GM12878 (cell line): ENCODE measurements at regions not wholly inside any gene's neighbourhood (a gene's known extent, or its start where the extent isn't known, plus 50 kb on each side); places are given as distances from the start of the nearest gene placed in this dataset.

ENCODE experiments used
- ATAC-seq: fragments of 200-7000 bp; cut with Tn5 transposase; 3 replicates; pipeline ENCODE4 v1.9.1; 2020; ENCODE audit warnings: mild to moderate bottlenecking, moderate library complexity
- BruUV-seq: library from RNA; stranded (reverse); fragments of 400-500 nt; replicated peaks from 2 replicates; lab custom pipeline; 2021; lab: Mats Ljungman, UMichigan
- CTCF ChIA-PET: fragments of 300-600 bp; sonication (Branson Sonifier 250); formaldehyde crosslinking; extraction: SDS; loops from one replicate; lab custom pipeline; 2021; ENCODE audit warnings: inconsistent platforms; lab: Yijun Ruan, JAX
- POLR2A ChIA-PET: fragments of 350-600 bp; formaldehyde crosslinking; extraction: SDS; loops from one replicate; lab custom pipeline; 2021; ENCODE audit warnings: inconsistent platforms; lab: Charles Lee
- RAD21 ChIA-PET: fragments of 300-600 bp; sonication (Branson Sonifier 250); formaldehyde crosslinking; loops from one replicate; lab custom pipeline; 2023; ENCODE audit warnings: antibody characterized with exemption; ENCODE audit not compliant: unreplicated experiment; lab: Charles Lee
- SMC1A ChIA-PET: fragments of 300-600 bp; sonication (Branson Sonifier 250); formaldehyde crosslinking; loops from one replicate; lab custom pipeline; 2023; ENCODE audit not compliant: unreplicated experiment, uncharacterized antibody; lab: Charles Lee
- DNase-seq: peaks from one replicate; pipeline ENCODE4 v3.0.0-alpha.2; 2011; ENCODE audit warnings: low read depth, low spot score
- FAIRE-seq: peaks from 3 replicates; lab custom pipeline; 2011; peaks lifted over from hg19 to GRCh38; lab: Jason Lieb, UNC
- H2AFZ ChIP-seq: 2 replicates; pipeline ENCODE4 v1.6.0; 2011; ENCODE audit warnings: low read depth, low read length, control low read depth; ENCODE audit not compliant: control insufficient read depth
- H3K27ac ChIP-seq: 2 replicates; pipeline ENCODE4 v1.5.1; 2011; ENCODE audit warnings: control low read depth; ENCODE audit not compliant: control insufficient read depth, insufficient read depth
- H3K27me3 ChIP-seq, 2 experiments: replicated peaks in 1 of 2; 2 replicates each; pipeline versions ENCODE4 v1.6.0 to v1.6.1; 2011; ENCODE audit warnings: low read length in 1 of 2; ENCODE audit not compliant: control insufficient read depth in 2 of 2, insufficient read depth in 2 of 2
- H3K36me3 ChIP-seq, 2 experiments: 2 replicates each; pipeline ENCODE4 v1.5.1; 2011; ENCODE audit warnings: low read length in 1 of 2; ENCODE audit not compliant: control insufficient read depth in 2 of 2, insufficient read depth in 2 of 2
- H3K4me1 ChIP-seq: 2 replicates; pipeline ENCODE4 v1.6.1; 2011; ENCODE audit warnings: mild to moderate bottlenecking, low read length, moderate library complexity, mixed read lengths; ENCODE audit not compliant: control insufficient read depth, insufficient read depth
- H3K4me2 ChIP-seq: 2 replicates; pipeline ENCODE4 v1.6.0; 2011; ENCODE audit warnings: control low read depth; ENCODE audit not compliant: control insufficient read depth, insufficient read depth
- H3K4me3 ChIP-seq: fragments of 200-600 bp; sonication (generic); 2 replicates; pipeline ENCODE4 v1.5.1; 2016
- H3K79me2 ChIP-seq: 2 replicates; pipeline ENCODE4 v1.6.0; 2011; ENCODE audit warnings: low read length; ENCODE audit not compliant: control insufficient read depth, insufficient read depth
- H3K9ac ChIP-seq: 2 replicates; pipeline ENCODE4 v1.8.0; 2011; ENCODE audit warnings: low read length, control low read depth, mixed read lengths; ENCODE audit not compliant: control insufficient read depth, insufficient read depth
- H3K9me3 ChIP-seq: replicated peaks from 3 replicates; pipeline ENCODE4 v1.5.1; 2011; ENCODE audit warnings: mild to moderate bottlenecking, low read length; ENCODE audit not compliant: control insufficient read depth, insufficient read depth
- H4K20me1 ChIP-seq: 2 replicates; pipeline ENCODE4 v1.6.0; 2011; ENCODE audit not compliant: control insufficient read depth, insufficient read depth
- ATF7 ChIP-seq: fragments of 450-650 bp; IDR thresholded peaks from 2 replicates; pipeline ENCODE4 v1.6.1; 2016; ENCODE audit warnings: low read depth, mild to moderate bottlenecking
- CBFB ChIP-seq: IDR thresholded peaks from 2 replicates; pipeline ENCODE4 v1.6.1; 2016; ENCODE audit warnings: antibody characterized with exemption, low read depth
- CEBPB ChIP-seq, 2 experiments: fragments of 150-350 bp in 1 of 2; IDR thresholded peaks; 2 replicates each; pipeline ENCODE4 v1.6.1; 2012 to 2014; ENCODE audit warnings: low read depth in 2 of 2, low read length in 2 of 2, borderline replicate concordance in 1 of 2, inconsistent platforms in 1 of 2
- EGR1 ChIP-seq, 2 experiments: IDR thresholded peaks; 1 replicate in 1 of 2; 2 replicates in 1 of 2; pipeline ENCODE4 v1.6.1; 2011 to 2012; ENCODE audit warnings: low read depth in 2 of 2, low read length in 2 of 2, borderline replicate concordance in 1 of 2, mild to moderate bottlenecking in 1 of 2, moderate library complexity in 1 of 2
- EP300 ChIP-seq, 2 experiments: fragments of 150-350 bp in 1 of 2; IDR thresholded peaks; 2 replicates each; pipeline ENCODE4 v1.6.1; 2011 to 2012; ENCODE audit warnings: low read depth in 2 of 2, low read length in 2 of 2, borderline replicate concordance in 1 of 2, improper control_type of control experiment in 1 of 2, inconsistent platforms in 1 of 2; ENCODE audit not compliant: control insufficient read depth in 1 of 2
- KLF5 ChIP-seq: fragments of 450-650 bp; IDR thresholded peaks from 2 replicates; pipeline ENCODE4 v1.6.1; 2014; ENCODE audit warnings: mild to moderate bottlenecking; ENCODE audit not compliant: partially characterized antibody
- LARP7 ChIP-seq: fragments of 450-650 bp; IDR thresholded peaks from 2 replicates; pipeline ENCODE4 v1.6.1; 2017; ENCODE audit warnings: mild to moderate bottlenecking
- NFYA ChIP-seq: IDR thresholded peaks from 2 replicates; pipeline ENCODE4 v1.6.1; 2011; ENCODE audit warnings: low read depth, mild to moderate bottlenecking, low read length, improper control_type of control experiment, borderline replicate concordance
- RAD21 ChIP-seq: IDR thresholded peaks from 2 replicates; pipeline ENCODE4 v1.6.1; 2011; ENCODE audit warnings: mild to moderate bottlenecking, low read depth, low read length, moderate library complexity; ENCODE audit not compliant: insufficient read depth
- RB1 ChIP-seq: fragments of 450-650 bp; formaldehyde crosslinking; IDR thresholded peaks from 2 replicates; pipeline ENCODE4 v1.6.1; 2017; ENCODE audit warnings: mild to moderate bottlenecking, borderline replicate concordance
- RCOR1 ChIP-seq: conservative IDR thresholded peaks from 2 replicates; pipeline ENCODE4 v1.6.1; 2012; ENCODE audit warnings: low read depth, low read length, improper control_type of control experiment
- RELA ChIP-seq: fragments of 450-650 bp; IDR thresholded peaks from 2 replicates; pipeline ENCODE4 v1.8.0; 2014; ENCODE audit warnings: borderline replicate concordance; ENCODE audit not compliant: partially characterized antibody
- SIX5 ChIP-seq: IDR thresholded peaks from 2 replicates; pipeline ENCODE4 v1.6.1; 2011; ENCODE audit warnings: mild to moderate bottlenecking, low read depth, low read length, moderate library complexity; ENCODE audit not compliant: severe bottlenecking
- SMARCA5 ChIP-seq: fragments of 450-650 bp; IDR thresholded peaks from 2 replicates; pipeline ENCODE4 v1.6.1; 2017; ENCODE audit warnings: mild to moderate bottlenecking
- SMC3 ChIP-seq: IDR thresholded peaks from 2 replicates; pipeline ENCODE4 v1.6.1; 2011; ENCODE audit warnings: low read length, improper control_type of control experiment, borderline replicate concordance
- WGBS: methylation state at CpG from one replicate; pipeline ENCODE4 v1.1.6; 2016; ENCODE audit warnings: low lambda C conversion rate; ENCODE audit not compliant: insufficient replicate concordance, insufficient coverage; ENCODE audit errors: missing lambda C conversion rate; 5-methylcytosine and 5-hydroxymethylcytosine counted together
- in situ Hi-C: fragments of 300-500 bp; cut with MboI; formaldehyde crosslinking; loops from 9 replicates; pipeline ENCODE4 v1.14.3; 2018; ENCODE audit warnings: mixed read lengths
- intact Hi-C: fragments of 100-400 bp; cut with micrococcal nuclease; formaldehyde crosslinking; loops from one replicate; pipeline ENCODE4 v1.14.2; 2022; ENCODE audit not compliant: unreplicated experiment
- TF ChIP-seq, protein P1 (sequence below): fragments of 450-650 bp; IDR thresholded peaks from 2 replicates; pipeline ENCODE4 v1.6.1; 2017; ENCODE audit warnings: borderline replicate concordance
- TF ChIP-seq, protein P2 (sequence below): fragments of 450-650 bp; formaldehyde crosslinking; IDR thresholded peaks from 2 replicates; pipeline ENCODE4 v1.5.0; 2022; ENCODE audit warnings: mild to moderate bottlenecking, missing genetic modification characterization
- TF ChIP-seq, protein P3 (sequence below): fragments of 450-650 bp; IDR thresholded peaks from 2 replicates; pipeline ENCODE4 v1.6.1; 2014; ENCODE audit warnings: mild to moderate bottlenecking

DNA sequence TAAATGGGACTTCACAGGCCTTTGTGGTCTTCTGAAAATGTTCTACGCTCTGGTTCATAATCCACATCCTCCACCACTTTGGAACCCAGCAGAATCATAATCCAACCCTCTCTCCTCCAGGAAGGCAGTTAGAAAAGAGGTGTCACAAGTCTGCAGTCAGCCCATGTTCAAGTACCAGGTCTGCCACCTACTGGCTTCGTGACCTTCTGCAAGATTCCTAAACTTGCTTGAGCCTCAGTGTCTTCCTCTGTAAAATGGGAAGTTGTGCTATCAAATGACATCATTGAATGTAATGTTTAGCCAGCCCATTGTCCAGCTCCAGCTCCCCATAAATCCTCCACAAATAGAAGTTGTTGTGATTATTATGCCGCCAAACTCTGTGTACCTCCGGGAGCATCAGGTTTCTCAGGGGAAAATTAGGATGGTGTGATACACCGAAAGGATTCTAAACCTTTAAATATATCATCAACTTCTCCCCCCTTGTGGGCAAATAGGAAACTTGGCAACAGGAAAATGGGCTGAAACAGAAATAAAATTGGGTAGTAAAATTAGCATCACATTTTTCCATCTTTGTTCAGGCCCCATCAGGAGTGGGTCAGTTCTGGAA is 109.7 kb downstream of the NUFIP1 start:
- no peak overlapping the region for H3K4me2 ChIP-seq
- H3K9me3 ChIP-seq: peaks cover 4% of the 10 kb centered on the region; the same call in 2 of the 3 replicates
- intact Hi-C loops (loop anchor here (1.0 kb wide), 1 partner anchor 396 kb away; no protein-coding TSS in a partner anchor), in situ Hi-C loops (no loop called here)
- ATAC-seq (peak; percentile 75), FAIRE-seq (peak; percentile 47), DNase-seq (peak; percentile 8)
- H4K20me1 ChIP-seq: no peaks in the 10 kb centered on the region
- no peak overlapping the region for H3K4me3 ChIP-seq
- H2AFZ ChIP-seq: no peak overlapping the region
- no peak overlapping the region for H3K9ac ChIP-seq
- no peaks in the 10 kb centered on the region for H3K27me3 ChIP-seq
- BruUV-seq: no TSS peak
- H3K79me2 ChIP-seq: no peaks in the 10 kb centered on the region
- CTCF ChIA-PET: interaction anchor here (1.4 kb wide), 1 partner anchor 395 kb away, joined by 6 read pairs; no protein-coding TSS in a partner anchor
- POLR2A ChIA-PET: interaction anchor here (0.6 kb wide), 1 partner anchor 148 kb away, joined by 3 read pairs; no protein-coding TSS in a partner anchor
- SMC1A ChIA-PET: interaction anchor here (0.5 to 2.6 kb wide), 2 partner anchors 396 to 404 kb away, joined by 3 to 10 read pairs; no protein-coding TSS in a partner anchor
- H3K36me3 ChIP-seq: no peaks in the 10 kb centered on the region
- 56% methylated on average over 5 of the region's 5 CpGs for WGBS
- RAD21 ChIA-PET: interaction anchor here (1.4 to 1.8 kb wide), 2 partner anchors 395 to 396 kb away, joined by 5 to 7 read pairs; no protein-coding TSS in a partner anchor
- H3K27ac ChIP-seq: no peak overlapping the region
- no peaks in the 10 kb centered on the region for H3K4me1 ChIP-seq
- TF ChIP-seq RELA (no peak), EP300 (IDR thresholded peaks at IDR 0.05; ENCODE audit: borderline replicate concordance in 1 of 2, control insufficient read depth in 1 of 2, low read depth in 2 of 2, low read length in 2 of 2) (no peak), RB1 (no peak), CBFB (no peak), SMARCA5 (0 out of 2 replicates have a peak, but pooled peaks have one; percentile 42), NFYA (no peak), SIX5 (no peak), SMC3 (peak; percentile 72; the same call in 1 of the 2 replicates), LARP7 (no peak), RCOR1 (no peak), KLF5 (no peak), ATF7 (0 out of 2 replicates have a peak, but pooled peaks have one; percentile 38), CEBPB (IDR thresholded peaks at IDR 0.05; ENCODE audit: borderline replicate concordance in 1 of 2, low read depth in 2 of 2, low read length in 2 of 2) (no peak), RAD21 (peak; percentile 73), EGR1 (IDR thresholded peaks at IDR 0.05; ENCODE audit: borderline replicate concordance in 1 of 2, low read depth in 2 of 2, low read length in 2 of 2) (no peak)
- TF ChIP-seq, protein P1, sequence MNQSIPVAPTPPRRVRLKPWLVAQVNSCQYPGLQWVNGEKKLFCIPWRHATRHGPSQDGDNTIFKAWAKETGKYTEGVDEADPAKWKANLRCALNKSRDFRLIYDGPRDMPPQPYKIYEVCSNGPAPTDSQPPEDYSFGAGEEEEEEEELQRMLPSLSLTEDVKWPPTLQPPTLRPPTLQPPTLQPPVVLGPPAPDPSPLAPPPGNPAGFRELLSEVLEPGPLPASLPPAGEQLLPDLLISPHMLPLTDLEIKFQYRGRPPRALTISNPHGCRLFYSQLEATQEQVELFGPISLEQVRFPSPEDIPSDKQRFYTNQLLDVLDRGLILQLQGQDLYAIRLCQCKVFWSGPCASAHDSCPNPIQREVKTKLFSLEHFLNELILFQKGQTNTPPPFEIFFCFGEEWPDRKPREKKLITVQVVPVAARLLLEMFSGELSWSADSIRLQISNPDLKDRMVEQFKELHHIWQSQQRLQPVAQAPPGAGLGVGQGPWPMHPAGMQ: no peak
- TF ChIP-seq, protein P2, sequence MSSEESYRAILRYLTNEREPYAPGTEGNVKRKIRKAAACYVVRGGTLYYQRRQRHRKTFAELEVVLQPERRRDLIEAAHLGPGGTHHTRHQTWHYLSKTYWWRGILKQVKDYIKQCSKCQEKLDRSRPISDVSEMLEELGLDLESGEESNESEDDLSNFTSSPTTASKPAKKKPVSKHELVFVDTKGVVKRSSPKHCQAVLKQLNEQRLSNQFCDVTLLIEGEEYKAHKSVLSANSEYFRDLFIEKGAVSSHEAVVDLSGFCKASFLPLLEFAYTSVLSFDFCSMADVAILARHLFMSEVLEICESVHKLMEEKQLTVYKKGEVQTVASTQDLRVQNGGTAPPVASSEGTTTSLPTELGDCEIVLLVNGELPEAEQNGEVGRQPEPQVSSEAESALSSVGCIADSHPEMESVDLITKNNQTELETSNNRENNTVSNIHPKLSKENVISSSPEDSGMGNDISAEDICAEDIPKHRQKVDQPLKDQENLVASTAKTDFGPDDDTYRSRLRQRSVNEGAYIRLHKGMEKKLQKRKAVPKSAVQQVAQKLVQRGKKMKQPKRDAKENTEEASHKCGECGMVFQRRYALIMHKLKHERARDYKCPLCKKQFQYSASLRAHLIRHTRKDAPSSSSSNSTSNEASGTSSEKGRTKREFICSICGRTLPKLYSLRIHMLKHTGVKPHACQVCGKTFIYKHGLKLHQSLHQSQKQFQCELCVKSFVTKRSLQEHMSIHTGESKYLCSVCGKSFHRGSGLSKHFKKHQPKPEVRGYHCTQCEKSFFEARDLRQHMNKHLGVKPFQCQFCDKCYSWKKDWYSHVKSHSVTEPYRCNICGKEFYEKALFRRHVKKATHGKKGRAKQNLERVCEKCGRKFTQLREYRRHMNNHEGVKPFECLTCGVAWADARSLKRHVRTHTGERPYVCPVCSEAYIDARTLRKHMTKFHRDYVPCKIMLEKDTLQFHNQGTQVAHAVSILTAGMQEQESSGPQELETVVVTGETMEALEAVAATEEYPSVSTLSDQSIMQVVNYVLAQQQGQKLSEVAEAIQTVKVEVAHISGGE (CRISPR knock-in tag): no peak
- TF ChIP-seq, protein P3, sequence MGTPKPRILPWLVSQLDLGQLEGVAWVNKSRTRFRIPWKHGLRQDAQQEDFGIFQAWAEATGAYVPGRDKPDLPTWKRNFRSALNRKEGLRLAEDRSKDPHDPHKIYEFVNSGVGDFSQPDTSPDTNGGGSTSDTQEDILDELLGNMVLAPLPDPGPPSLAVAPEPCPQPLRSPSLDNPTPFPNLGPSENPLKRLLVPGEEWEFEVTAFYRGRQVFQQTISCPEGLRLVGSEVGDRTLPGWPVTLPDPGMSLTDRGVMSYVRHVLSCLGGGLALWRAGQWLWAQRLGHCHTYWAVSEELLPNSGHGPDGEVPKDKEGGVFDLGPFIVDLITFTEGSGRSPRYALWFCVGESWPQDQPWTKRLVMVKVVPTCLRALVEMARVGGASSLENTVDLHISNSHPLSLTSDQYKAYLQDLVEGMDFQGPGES: no peak
